GM23248 (cell line): ENCODE measurements at regions not wholly inside any gene's neighbourhood (a gene's known extent, or its start where the extent isn't known, plus 50 kb on each side); places are given as distances from the start of the nearest gene placed in this dataset.

Experiments
- EZH2 ChIP-seq: fragments of 200-600 bp; sonication (generic); IDR thresholded peaks from 2 replicates; pipeline ENCODE4 v1.6.1; 2018; ENCODE audit warnings: antibody characterized with exemption, mild to moderate bottlenecking; ENCODE audit not compliant: insufficient read depth, poor library complexity, severe bottlenecking
- EZH2phosphoT487 ChIP-seq: fragments of 200-600 bp; sonication (generic); IDR thresholded peaks from 2 replicates; pipeline ENCODE4 v1.6.1; 2018; ENCODE audit warnings: antibody characterized with exemption, moderate library complexity, mild to moderate bottlenecking, low read depth; ENCODE audit not compliant: insufficient read depth

GRCh38 chr5:121707178-121707577 is 144.5 kb upstream of the FTMT start:
- TF ChIP-seq EZH2phosphoT487 (no peak), EZH2 (no peak)
